Smooth muscle cell (in vitro differentiated cells): ENCODE measurements at regions not wholly inside any gene's neighbourhood (a gene's known extent, or its start where the extent isn't known, plus 50 kb on each side); places are given as distances from the start of the nearest gene placed in this dataset.

Experiments used
- DNase-seq: peaks from one replicate; lab custom pipeline; 2025; ENCODE audit not compliant: unreplicated experiment; lab: John Stamatoyannopoulos, UW
- H2AFZ ChIP-seq: fragments of 200-600 bp; sonication (generic); 2 replicates; pipeline ENCODE4 v1.6.0; 2016; ENCODE audit warnings: antibody characterized with exemption, low read depth, mild to moderate bottlenecking
- H3F3A ChIP-seq: fragments of 200-600 bp; sonication (generic); 2 replicates; pipeline ENCODE4 v1.6.0; 2017; ENCODE audit warnings: antibody characterized with exemption, low read depth
- H3K27ac ChIP-seq: fragments of 200-600 bp; sonication (generic); 2 replicates; pipeline ENCODE4 v1.5.1; 2016; ENCODE audit warnings: low read depth, mild to moderate bottlenecking
- H3K27me3 ChIP-seq: fragments of 200-600 bp; sonication (generic); 2 replicates; pipeline ENCODE4 v1.6.1; 2016; ENCODE audit warnings: low read depth, mild to moderate bottlenecking
- H3K36me3 ChIP-seq: fragments of 200-600 bp; sonication (generic); 2 replicates; pipeline ENCODE4 v1.5.1; 2016; ENCODE audit warnings: low read depth
- H3K4me1 ChIP-seq: fragments of 200-600 bp; sonication (generic); 2 replicates; pipeline ENCODE4 v1.5.1; 2016; ENCODE audit warnings: low read depth
- H3K4me2 ChIP-seq: fragments of 200-600 bp; sonication (generic); 2 replicates; pipeline ENCODE4 v1.6.0; 2016; ENCODE audit warnings: mild to moderate bottlenecking
- H3K4me3 ChIP-seq: fragments of 200-600 bp; sonication (generic); 2 replicates; pipeline ENCODE4 v1.5.1; 2016; ENCODE audit warnings: mild to moderate bottlenecking
- H3K79me2 ChIP-seq: fragments of 200-600 bp; sonication (generic); 2 replicates; pipeline ENCODE4 v1.6.0; 2016; ENCODE audit warnings: low read depth, mild to moderate bottlenecking
- H3K9ac ChIP-seq: fragments of 200-600 bp; sonication (generic); 2 replicates; pipeline ENCODE4 v1.6.0; 2016; ENCODE audit warnings: low read depth
- H3K9me3 ChIP-seq: fragments of 200-600 bp; sonication (generic); replicated peaks from 2 replicates; pipeline ENCODE4 v1.5.1; 2016; ENCODE audit warnings: low read depth
- H4K20me1 ChIP-seq: fragments of 200-600 bp; sonication (generic); 2 replicates; pipeline ENCODE4 v1.6.0; 2016; ENCODE audit warnings: low read depth
- CTCF ChIP-seq: fragments of 200-600 bp; sonication (generic); IDR thresholded peaks from 2 replicates; pipeline ENCODE4 v1.5.1; 2017; ENCODE audit warnings: borderline replicate concordance, mild to moderate bottlenecking, antibody characterized with exemption; ENCODE audit not compliant: insufficient read depth, poor library complexity, severe bottlenecking
- WGBS: methylation state at CpG from one replicate; pipeline ENCODE4 v1.1.7; 2016; ENCODE audit warnings: low lambda C conversion rate; 5-methylcytosine and 5-hydroxymethylcytosine counted together

DNA sequence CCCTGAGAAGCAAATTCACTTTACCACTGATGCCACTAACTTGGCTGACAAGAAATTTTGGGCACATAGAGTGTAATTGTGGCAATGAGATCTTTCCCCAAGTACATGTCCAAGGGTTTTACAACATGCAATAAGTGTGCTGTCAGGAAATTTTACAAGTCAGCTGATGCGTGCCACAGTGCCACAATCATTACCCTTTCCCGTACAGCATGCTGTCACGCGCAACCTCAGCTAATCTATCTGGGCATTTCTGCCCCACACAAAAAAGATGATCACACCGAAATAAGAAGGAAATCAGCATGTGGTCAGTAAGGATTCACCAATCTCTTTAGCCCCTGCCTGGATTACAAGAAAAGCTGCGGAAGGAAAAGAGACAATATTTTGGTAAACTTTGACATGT is 163.6 kb upstream of the PREP start:
- Histone ChIP-seq H3K36me3 (no peaks in the 10 kb centered on the region), H3K4me1 (no peaks in the 10 kb centered on the region), H3K4me3 (no peak overlapping the region), H3K27ac (peak overlapping the region; percentile 1), H3K79me2 (no peaks in the 10 kb centered on the region), H4K20me1 (no peaks in the 10 kb centered on the region), H3K9me3 (no peaks in the 10 kb centered on the region), H3K9ac (no peak overlapping the region), H3K27me3 (no peaks in the 10 kb centered on the region), H2AFZ (no peak overlapping the region), H3K4me2 (no peak overlapping the region), H3F3A (peaks cover under 1% of the 10 kb centered on the region)
- TF ChIP-seq CTCF = no peak
- 61% methylated on average over 6 of the region's 6 CpGs for WGBS
- DNase-seq = no peak

- Histone ChIP-seq H3K9ac (no peak overlapping the region), H3K27me3 (no peaks in the 10 kb centered on the region), H3F3A (peaks cover 9% of the 10 kb centered on the region), H3K79me2 (no peaks in the 10 kb centered on the region), H3K9me3 (no peaks in the 10 kb centered on the region), H3K27ac (no peak overlapping the region), H3K4me3 (no peak overlapping the region), H2AFZ (no peak overlapping the region), H4K20me1 (no peaks in the 10 kb centered on the region), H3K4me1 (no peaks in the 10 kb centered on the region), H3K36me3 (no peaks in the 10 kb centered on the region), H3K4me2 (no peak overlapping the region)
- no peak for TF ChIP-seq CTCF
- 80% methylated on average over 6 of the region's 6 CpGs for WGBS
- DNase-seq = no peak
These were observed 161.4 kb upstream of the PREP start for GRCh38 chr6:105564121-105564902.

GRCh38 chr6:105562027-105562426 is 159.1 kb upstream of the PREP start:
- Histone ChIP-seq H2AFZ (no peak overlapping the region), H3K27me3 (no peaks in the 10 kb centered on the region), H3F3A (peaks cover 9% of the 10 kb centered on the region), H3K9ac (no peak overlapping the region), H3K9me3 (no peaks in the 10 kb centered on the region), H4K20me1 (no peaks in the 10 kb centered on the region), H3K36me3 (no peaks in the 10 kb centered on the region), H3K4me1 (no peaks in the 10 kb centered on the region), H3K79me2 (no peaks in the 10 kb centered on the region), H3K27ac (no peak overlapping the region), H3K4me3 (no peak overlapping the region), H3K4me2 (no peak overlapping the region)
- no peak for DNase-seq
- 89% methylated on average over 1 of the region's 1 CpG for WGBS
- TF ChIP-seq CTCF = no peak

DNA sequence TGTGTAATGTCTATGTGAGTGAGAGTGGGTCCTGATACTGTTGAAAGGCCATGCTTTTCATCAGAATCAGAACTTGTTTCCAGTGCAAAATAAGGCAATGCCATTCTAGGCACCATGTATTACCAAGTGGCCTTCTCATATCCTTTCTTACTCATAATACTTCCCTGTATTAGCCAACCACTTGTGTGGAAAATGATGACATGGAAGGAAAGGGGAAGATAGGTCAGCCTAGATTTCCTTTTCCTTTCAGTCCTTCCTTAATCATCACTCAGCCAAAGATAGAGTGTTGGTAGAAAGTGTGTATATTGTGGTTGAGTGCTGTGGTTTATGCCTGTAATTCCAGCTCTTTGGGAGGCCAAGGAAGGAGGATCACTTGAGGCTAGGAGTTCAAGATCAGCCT is 158.6 kb upstream of the PREP start:
- no peak overlapping the region for H3K27ac ChIP-seq

More for the DNA sequence above, 158.6 kb upstream of the PREP start:
- no peak overlapping the region for H3K4me3 ChIP-seq
- peaks cover 9% of the 10 kb centered on the region for H3F3A ChIP-seq
- no peaks in the 10 kb centered on the region for H3K27me3 ChIP-seq
- H3K9ac ChIP-seq = no peak overlapping the region
- H3K36me3 ChIP-seq = no peaks in the 10 kb centered on the region
- no peaks in the 10 kb centered on the region for H3K79me2 ChIP-seq
- no peak for DNase-seq
- no peak for TF ChIP-seq CTCF
- H3K4me1 ChIP-seq = no peaks in the 10 kb centered on the region
- peak overlapping the region; percentile 33 for H3K4me2 ChIP-seq
- no peaks in the 10 kb centered on the region for H4K20me1 ChIP-seq
- H3K9me3 ChIP-seq = no peaks in the 10 kb centered on the region
- no peak overlapping the region for H2AFZ ChIP-seq
